Glutamatergic neuron (in vitro differentiated cells): ENCODE measurements at regions not wholly inside any gene's neighbourhood (a gene's known extent, or its start where the extent isn't known, plus 50 kb on each side); places are given as distances from the start of the nearest gene placed in this dataset.

Experiments used
- DNase-seq: peaks from one replicate; pipeline ENCODE4 v3.0.0; 2022
- H3K27ac Mint-ChIP-seq: one replicate; pipeline ENCODE4 v1.8.0; 2020; ENCODE audit warnings: mild to moderate bottlenecking, mixed read lengths, inconsistent platforms; ENCODE audit not compliant: unreplicated experiment
- H3K27me3 Mint-ChIP-seq: one replicate; pipeline ENCODE4 v1.8.0; 2020; ENCODE audit warnings: mild to moderate bottlenecking, moderate library complexity, mixed read lengths, inconsistent platforms; ENCODE audit not compliant: unreplicated experiment
- H3K36me3 Mint-ChIP-seq: one replicate; pipeline ENCODE4 v1.8.0; 2020; ENCODE audit warnings: mild to moderate bottlenecking, mixed read lengths, inconsistent platforms; ENCODE audit not compliant: unreplicated experiment
- H3K4me1 Mint-ChIP-seq: one replicate; pipeline ENCODE4 v1.8.0; 2020; ENCODE audit warnings: mild to moderate bottlenecking, low read depth, mixed read lengths, inconsistent platforms; ENCODE audit not compliant: unreplicated experiment
- H3K4me3 Mint-ChIP-seq: one replicate; pipeline ENCODE4 v1.8.0; 2020; ENCODE audit warnings: mild to moderate bottlenecking, mixed read lengths, inconsistent platforms; ENCODE audit not compliant: unreplicated experiment
- H3K9me3 Mint-ChIP-seq: one replicate; pipeline ENCODE4 v1.8.0; 2020; ENCODE audit warnings: mild to moderate bottlenecking, moderate library complexity, mixed read lengths, inconsistent platforms; ENCODE audit not compliant: unreplicated experiment
- CTCF ChIP-seq: fragments of 200-600 bp; sonication (generic); IDR thresholded peaks from one replicate; pipeline ENCODE4 v1.5.0; 2021; ENCODE audit not compliant: partially characterized antibody, unreplicated experiment

- Mint-ChIP-seq H3K4me1 (no peaks in the 10 kb centered on the region), H3K9me3 (no peaks in the 10 kb centered on the region), H3K27ac (no peak overlapping the region), H3K36me3 (no peaks in the 10 kb centered on the region), H3K27me3 (peaks cover 5% of the 10 kb centered on the region), H3K4me3 (no peak overlapping the region)
- no peak for DNase-seq
- TF ChIP-seq CTCF: no peak
Measured at GRCh38 chr16:73515616-73516015, 467.7 kb upstream of the ZFHX3 start.

- no peak for DNase-seq
- Mint-ChIP-seq H3K9me3 (no peaks in the 10 kb centered on the region), H3K4me1 (peaks cover 1% of the 10 kb centered on the region), H3K36me3 (no peaks in the 10 kb centered on the region), H3K27ac (no peak overlapping the region), H3K27me3 (peaks cover 9% of the 10 kb centered on the region), H3K4me3 (no peak overlapping the region)
- no peak for TF ChIP-seq CTCF
Measured at GRCh38 chr16:73510852-73511251, 462.9 kb upstream of the ZFHX3 start.

GRCh38 chr16:73506568-73507056 lies 458.7 kb upstream of the ZFHX3 start:
- TF ChIP-seq CTCF: no peak
- Mint-ChIP-seq H3K4me1 (peaks cover 1% of the 10 kb centered on the region), H3K27ac (no peak overlapping the region), H3K27me3 (peaks cover 3% of the 10 kb centered on the region), H3K9me3 (no peaks in the 10 kb centered on the region), H3K4me3 (no peak overlapping the region), H3K36me3 (no peaks in the 10 kb centered on the region)
- DNase-seq: no peak

GRCh38 chr16:73505577-73505976 lies 457.6 kb upstream of the ZFHX3 start:
- Mint-ChIP-seq H3K4me3 (no peak overlapping the region), H3K4me1 (peaks cover 1% of the 10 kb centered on the region), H3K36me3 (no peaks in the 10 kb centered on the region), H3K9me3 (no peaks in the 10 kb centered on the region), H3K27me3 (peaks cover 3% of the 10 kb centered on the region), H3K27ac (no peak overlapping the region)
- DNase-seq: no peak
- no peak for TF ChIP-seq CTCF

- no peaks in the 10 kb centered on the region for H3K9me3 Mint-ChIP-seq
- TF ChIP-seq CTCF: no peak
- DNase-seq: no peak
- H3K4me1 Mint-ChIP-seq: peaks cover 1% of the 10 kb centered on the region
- H3K27me3 Mint-ChIP-seq: peaks cover under 1% of the 10 kb centered on the region
- H3K36me3 Mint-ChIP-seq: no peaks in the 10 kb centered on the region
- no peak overlapping the region for H3K4me3 Mint-ChIP-seq
- no peak overlapping the region for H3K27ac Mint-ChIP-seq
Measured at GRCh38 chr16:73504591-73505575, 457.0 kb upstream of the ZFHX3 start.
